ENCODE measurements at regions not wholly inside any gene's neighbourhood (a gene's known extent, or its start where the extent isn't known, plus 50 kb on each side); places are given as distances from the start of the nearest gene placed in this dataset.

- no peak for DNase-seq
These were observed 133.2 kb upstream of the JAG1 start for GRCh38 chr20:10807013-10807412.

GRCh38 chr20:10812759-10813327, 139.0 kb upstream of the JAG1 start:
- no peak for DNase-seq

- no peak for DNase-seq
These were observed 149.8 kb upstream of the JAG1 start for GRCh38 chr20:10823585-10823984.

- no peak for DNase-seq
These were observed 151.1 kb upstream of the JAG1 start for GRCh38 chr20:10824750-10825500.

- no peak for DNase-seq
These were observed 152.3 kb upstream of the JAG1 start for GRCh38 chr20:10826111-10826510.

GRCh38 chr20:10828180-10828579, 154.4 kb upstream of the JAG1 start:
- DNase-seq: no peak

GRCh38 chr20:10832141-10832540, 158.3 kb upstream of the JAG1 start:
- DNase-seq: no peak

- DNase-seq: no peak
These were observed 164.1 kb upstream of the JAG1 start for GRCh38 chr20:10837901-10838300.

- no peak for DNase-seq
These were observed 168.3 kb upstream of the JAG1 start for GRCh38 chr20:10842116-10842515.

- no peak for DNase-seq
These were observed 169.4 kb upstream of the JAG1 start for GRCh38 chr20:10843146-10843711.

- DNase-seq: no peak
These were observed 173.0 kb upstream of the JAG1 start for GRCh38 chr20:10846766-10847165.

- no peak for DNase-seq
These were observed 175.1 kb upstream of the JAG1 start for GRCh38 chr20:10848810-10849370.

GRCh38 chr20:10853176-10853575, 179.4 kb upstream of the JAG1 start:
- DNase-seq: no peak

GRCh38 chr20:10853731-10854130, 179.9 kb upstream of the JAG1 start:
- DNase-seq: no peak

- DNase-seq: no peak
These were observed 181.2 kb upstream of the JAG1 start for GRCh38 chr20:10854976-10855375.

GRCh38 chr20:10855778-10856177, 182.0 kb upstream of the JAG1 start:
- DNase-seq: no peak

- no peak for DNase-seq
These were observed 182.6 kb upstream of the JAG1 start for GRCh38 chr20:10856237-10857015.

- no peak for DNase-seq
These were observed 183.7 kb upstream of the JAG1 start for GRCh38 chr20:10857352-10858070.

- no peak for DNase-seq
These were observed 187.3 kb upstream of the JAG1 start for GRCh38 chr20:10861090-10861489.

GRCh38 chr20:10861619-10862018, 187.8 kb upstream of the JAG1 start:
- DNase-seq: no peak

- DNase-seq: no peak
These were observed 189.7 kb upstream of the JAG1 start for GRCh38 chr20:10863337-10864060.

- no peak for DNase-seq
These were observed 190.4 kb upstream of the JAG1 start for GRCh38 chr20:10864076-10864672.

Measured in stimulated activated CD4-positive, alpha-beta T cell treated with anti-CD3 and anti-CD28 coated beads, Interleukin-4, amount 100 ng/mL, for 4 hours (primary cell).